HEK293T (cell line): ENCODE measurements at regions not wholly inside any gene's neighbourhood (a gene's known extent, or its start where the extent isn't known, plus 50 kb on each side); places are given as distances from the start of the nearest gene placed in this dataset.

Experiments
- ARNT ChIP-seq: fragments of 450-650 bp; IDR thresholded peaks from 2 replicates; pipeline ENCODE4 v1.6.1; 2017; ENCODE audit warnings: mild to moderate bottlenecking
- CTBP1 ChIP-seq: fragments of 450-650 bp; IDR thresholded peaks from 2 replicates; pipeline ENCODE4 v1.6.1; 2016; ENCODE audit warnings: borderline replicate concordance
- FOXK2 ChIP-seq: fragments of 450-650 bp; IDR thresholded peaks from 2 replicates; pipeline ENCODE4 v1.6.1; 2016; ENCODE audit warnings: mild to moderate bottlenecking
- FOXM1 ChIP-seq: fragments of 450-650 bp; IDR thresholded peaks from 2 replicates; pipeline ENCODE4 v1.6.1; 2017; ENCODE audit warnings: mild to moderate bottlenecking, borderline replicate concordance
- NFRKB ChIP-seq: fragments of 450-650 bp; IDR thresholded peaks from 2 replicates; pipeline ENCODE4 v1.6.1; 2016; ENCODE audit warnings: mild to moderate bottlenecking, moderate library complexity
- PKNOX1 ChIP-seq: fragments of 450-650 bp; IDR thresholded peaks from 2 replicates; pipeline ENCODE4 v1.6.1; 2016
- SP1 ChIP-seq: fragments of 450-650 bp; IDR thresholded peaks from 2 replicates; pipeline ENCODE4 v1.6.1; 2017
- TARDBP ChIP-seq: fragments of 450-650 bp; IDR thresholded peaks from 2 replicates; pipeline ENCODE4 v1.6.1; 2016
- ZNF384 ChIP-seq: fragments of 450-650 bp; IDR thresholded peaks from 2 replicates; pipeline ENCODE4 v1.6.1; 2016

DNA sequence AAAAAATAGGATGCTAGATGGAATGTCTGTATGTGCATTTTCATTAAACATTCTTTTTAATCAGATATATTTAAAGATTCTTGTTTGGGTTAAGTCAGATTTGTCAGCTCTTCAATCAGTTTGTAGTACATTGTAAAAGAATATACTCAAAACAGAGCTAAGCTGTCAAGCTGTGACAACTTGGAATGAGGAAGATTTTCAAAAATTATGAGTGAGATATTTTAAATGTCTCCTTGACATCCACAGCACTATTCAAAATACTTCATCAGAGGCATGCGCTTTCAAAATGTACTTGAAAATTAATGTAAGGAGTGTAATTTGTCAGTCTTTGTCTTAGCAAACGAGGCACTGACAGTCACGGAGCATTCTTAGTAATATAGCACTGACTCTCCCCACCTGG lies 182.0 kb downstream of the MAT2B start:
- TF ChIP-seq FOXM1 = no peak
- no peak for TF ChIP-seq ARNT
- no peak for TF ChIP-seq CTBP1
- no peak for TF ChIP-seq PKNOX1
- no peak for TF ChIP-seq FOXK2
- TF ChIP-seq NFRKB = no peak
- no peak for TF ChIP-seq SP1
- no peak for TF ChIP-seq TARDBP
- no peak for TF ChIP-seq ZNF384
